PFSK-1 (cell line): ENCODE measurements at regions not wholly inside any gene's neighbourhood (a gene's known extent, or its start where the extent isn't known, plus 50 kb on each side); places are given as distances from the start of the nearest gene placed in this dataset.

Source experiments
- FOXP2 ChIP-seq: optimal IDR thresholded peaks from 2 replicates; pipeline ENCODE3; 2011; ENCODE audit warnings: borderline replicate concordance, control low read depth, inconsistent platforms; ENCODE audit not compliant: insufficient read depth; ENCODE audit errors: extremely low read length, extremely low read depth
- POLR2AphosphoS5 ChIP-seq: IDR thresholded peaks from 2 replicates; pipeline ENCODE4 v1.6.1; 2012; ENCODE audit warnings: low read depth, mild to moderate bottlenecking, control low read depth, low read length, moderate library complexity
- REST ChIP-seq, 2 experiments: IDR thresholded peaks; 2 replicates each; pipeline versions ENCODE4 v1.6.1 to v1.8.0; 2011 to 2012; ENCODE audit warnings: low read depth in 2 of 2, low read length in 2 of 2, control low read depth in 1 of 2, inconsistent platforms in 1 of 2, mild to moderate bottlenecking in 1 of 2, moderate library complexity in 1 of 2; ENCODE audit not compliant: insufficient read depth in 1 of 2
- SIN3A ChIP-seq: IDR thresholded peaks from 2 replicates; pipeline ENCODE4 v1.6.1; 2012; ENCODE audit warnings: mild to moderate bottlenecking, low read length, moderate library complexity, borderline replicate concordance; ENCODE audit not compliant: insufficient read depth
- TAF1 ChIP-seq: IDR thresholded peaks from 2 replicates; pipeline ENCODE4 v1.6.1; 2012; ENCODE audit warnings: low read length, control low read depth, borderline replicate concordance; ENCODE audit not compliant: insufficient read depth

GRCh38 chr6:114569669-114570068, 226.8 kb upstream of the HS3ST5 start:
- TF ChIP-seq REST (IDR thresholded peaks at IDR 0.05; ENCODE audit: insufficient read depth in 1 of 2, low read depth in 2 of 2, low read length in 2 of 2) (no peak), POLR2AphosphoS5 (no peak), TAF1 (no peak), SIN3A (no peak), FOXP2 (no peak)
